Occipital lobe (tissue), 1 donor: ENCODE measurements at regions not wholly inside any gene's neighbourhood (a gene's known extent, or its start where the extent isn't known, plus 50 kb on each side); places are given as distances from the start of the nearest gene placed in this dataset.

Experiments used
- DNase-seq: peaks from one replicate; lab custom pipeline; 2025; lab: John Stamatoyannopoulos, UW

GRCh38 chr2:7999683-8000476 lies 682.0 kb upstream of the ID2 start:
- DNase-seq: peak; percentile 48

- no peak for DNase-seq
These were observed 681.0 kb upstream of the ID2 start for GRCh38 chr2:8000870-8001269.

- DNase-seq: no peak
These were observed 679.0 kb upstream of the ID2 start for GRCh38 chr2:8002765-8003393.

- no peak for DNase-seq
These were observed 678.3 kb upstream of the ID2 start for GRCh38 chr2:8003462-8004075.

- no peak for DNase-seq
These were observed 677.6 kb upstream of the ID2 start for GRCh38 chr2:8004250-8004681.

- DNase-seq: no peak
These were observed 675.7 kb upstream of the ID2 start for GRCh38 chr2:8006181-8006580.

GRCh38 chr2:8006626-8007025 lies 675.2 kb upstream of the ID2 start:
- DNase-seq: no peak

- DNase-seq: no peak
These were observed 672.8 kb upstream of the ID2 start for GRCh38 chr2:8009010-8009597.

GRCh38 chr2:8015848-8016600 lies 665.8 kb upstream of the ID2 start:
- DNase-seq: no peak

- no peak for DNase-seq
These were observed 665.2 kb upstream of the ID2 start for GRCh38 chr2:8016688-8017087.

GRCh38 chr2:8018956-8019355 lies 662.9 kb upstream of the ID2 start:
- no peak for DNase-seq

- no peak for DNase-seq
These were observed 661.9 kb upstream of the ID2 start for GRCh38 chr2:8019934-8020333.

- DNase-seq: no peak
These were observed 659.9 kb upstream of the ID2 start for GRCh38 chr2:8021921-8022320.

- DNase-seq: no peak
These were observed 658.8 kb upstream of the ID2 start for GRCh38 chr2:8022908-8023640.

GRCh38 chr2:8024506-8024905 lies 657.4 kb upstream of the ID2 start:
- DNase-seq: no peak

- no peak for DNase-seq
These were observed 655.5 kb upstream of the ID2 start for GRCh38 chr2:8026381-8026780.

GRCh38 chr2:8027387-8027786 lies 654.5 kb upstream of the ID2 start:
- DNase-seq: no peak

GRCh38 chr2:8028036-8028435 lies 653.8 kb upstream of the ID2 start:
- no peak for DNase-seq

- no peak for DNase-seq
These were observed 653.4 kb upstream of the ID2 start for GRCh38 chr2:8028436-8028835.

GRCh38 chr2:8028981-8029380 lies 652.9 kb upstream of the ID2 start:
- DNase-seq: no peak
